PC-9 (cell line): ENCODE measurements at regions not wholly inside any gene's neighbourhood (a gene's known extent, or its start where the extent isn't known, plus 50 kb on each side); places are given as distances from the start of the nearest gene placed in this dataset.

Source experiments
- BruUV-seq: library from RNA; stranded (reverse); fragments of 400-500 nt; replicated peaks from 2 replicates; lab custom pipeline; 2021; lab: Mats Ljungman, UMichigan
- CTCF ChIA-PET: fragments of 300-600 bp; sonication (Branson Sonifier 250); formaldehyde crosslinking; loops from one replicate; lab custom pipeline; 2022; ENCODE audit warnings: antibody characterized with exemption; lab: Charles Lee
- POLR2A ChIA-PET: fragments of 300-600 bp; sonication (Branson Sonifier 250); formaldehyde crosslinking; loops from one replicate; lab custom pipeline; 2022; ENCODE audit warnings: antibody characterized with exemption; ENCODE audit not compliant: unreplicated experiment; lab: Charles Lee
- DNase-seq, 2 experiments: peaks; one replicate each; pipeline versions ENCODE4 v3.0.0 to v3.0.0-alpha.2; 2015 to 2022; ENCODE audit warnings: mixed read lengths in 1 of 2
- H2AFZ ChIP-seq: fragments of 200-600 bp; sonication (generic); 2 replicates; pipeline ENCODE4 v1.8.1; 2017; ENCODE audit warnings: antibody characterized with exemption
- H3F3A ChIP-seq: fragments of 200-600 bp; sonication (generic); 2 replicates; pipeline ENCODE4 v1.8.1; 2017; ENCODE audit warnings: antibody characterized with exemption, mild to moderate bottlenecking, low read depth; ENCODE audit not compliant: insufficient read depth
- H3K27ac ChIP-seq: fragments of 200-600 bp; sonication (generic); 2 replicates; pipeline ENCODE4 v1.6.1; 2016; ENCODE audit warnings: mixed run types
- H3K27me3 ChIP-seq: fragments of 200-600 bp; sonication (generic); 2 replicates; pipeline ENCODE4 v1.6.1; 2016; ENCODE audit warnings: low read depth, mixed run types; ENCODE audit not compliant: insufficient read depth
- H3K36me3 ChIP-seq: fragments of 200-600 bp; sonication (generic); 2 replicates; pipeline ENCODE4 v1.6.1; 2016; ENCODE audit warnings: low read depth, mixed run types
- H3K4me1 ChIP-seq: fragments of 200-600 bp; sonication (generic); replicated peaks from 2 replicates; pipeline ENCODE4 v1.6.1; 2016; ENCODE audit warnings: mixed run types; ENCODE audit not compliant: insufficient read depth
- H3K4me2 ChIP-seq: fragments of 200-600 bp; sonication (generic); 2 replicates; pipeline ENCODE4 v1.6.1; 2017; ENCODE audit warnings: mixed run types
- H3K4me3 ChIP-seq: fragments of 200-600 bp; sonication (generic); 2 replicates; pipeline ENCODE4 v1.6.1; 2016; ENCODE audit warnings: mixed run types
- H3K79me2 ChIP-seq: fragments of 200-600 bp; sonication (generic); 2 replicates; pipeline ENCODE4 v1.6.1; 2017; ENCODE audit warnings: low read depth, mixed run types
- H3K9me2 ChIP-seq: fragments of 200-600 bp; sonication (generic); 2 replicates; pipeline ENCODE4 v1.8.1; 2017; ENCODE audit warnings: mild to moderate bottlenecking; ENCODE audit not compliant: insufficient read depth
- H3K9me3 ChIP-seq: fragments of 200-600 bp; sonication (generic); 2 replicates; pipeline ENCODE4 v1.8.1; 2016; ENCODE audit warnings: low read depth; ENCODE audit not compliant: insufficient read depth
- H4K20me1 ChIP-seq: fragments of 200-600 bp; sonication (generic); 2 replicates; pipeline ENCODE4 v1.8.1; 2017; ENCODE audit not compliant: insufficient read depth
- CTCF ChIP-seq: fragments of 200-600 bp; sonication (generic); conservative IDR thresholded peaks from 2 replicates; pipeline ENCODE4 v1.6.1; 2017; ENCODE audit warnings: mixed run types, antibody characterized with exemption, mild to moderate bottlenecking, moderate library complexity
- EZH2 ChIP-seq: fragments of 200-600 bp; sonication (generic); IDR thresholded peaks from 2 replicates; pipeline ENCODE4 v1.8.0; 2017; ENCODE audit warnings: antibody characterized with exemption, low read depth
- intact Hi-C: fragments of 100-400 bp; cut with micrococcal nuclease; formaldehyde crosslinking; loops from one replicate; pipeline ENCODE4 v1.10.0; 2022; ENCODE audit not compliant: unreplicated experiment

GRCh38 chr10:131773370-131774343, 127.2 kb upstream of the PPP2R2D start:
- TF ChIP-seq EZH2 (no peak), CTCF (no peak)
- POLR2A ChIA-PET, result no interaction called here
- Histone ChIP-seq H3K27ac (no peak overlapping the region), H3F3A (no peaks in the 10 kb centered on the region), H3K79me2 (no peaks in the 10 kb centered on the region), H3K9me3 (no peaks in the 10 kb centered on the region), H2AFZ (no peak overlapping the region), H3K27me3 (peaks cover 78% of the 10 kb centered on the region), H3K36me3 (no peaks in the 10 kb centered on the region), H3K4me1 (no peaks in the 10 kb centered on the region), H3K4me3 (no peak overlapping the region), H4K20me1 (no peaks in the 10 kb centered on the region), H3K9me2 (no peaks in the 10 kb centered on the region), H3K4me2 (no peak overlapping the region)
- DNase-seq, result no peak
- CTCF ChIA-PET, result no interaction called here
- no TSS peak for BruUV-seq
- intact Hi-C loops, result no loop called here

- ChIA-PET CTCF (no interaction called here), POLR2A (no interaction called here)
- BruUV-seq, result no TSS peak
- no peaks in the 10 kb centered on the region for H3K4me1 ChIP-seq
- TF ChIP-seq CTCF (no peak), EZH2 (no peak)
- H4K20me1 ChIP-seq, result no peaks in the 10 kb centered on the region
- no peaks in the 10 kb centered on the region for H3K9me3 ChIP-seq
- H3K36me3 ChIP-seq, result no peaks in the 10 kb centered on the region
- no peak overlapping the region for H2AFZ ChIP-seq
- no peaks in the 10 kb centered on the region for H3F3A ChIP-seq
- no peak for DNase-seq
- no peak overlapping the region for H3K4me2 ChIP-seq
- no peak overlapping the region for H3K4me3 ChIP-seq
- no peaks in the 10 kb centered on the region for H3K9me2 ChIP-seq
- peaks cover 70% of the 10 kb centered on the region for H3K27me3 ChIP-seq
- intact Hi-C loops, result no loop called here
- no peaks in the 10 kb centered on the region for H3K79me2 ChIP-seq
- no peak overlapping the region for H3K27ac ChIP-seq
Observed at GRCh38 chr10:131774681-131775085, 126.1 kb upstream of the PPP2R2D start.

- POLR2A ChIA-PET, result no interaction called here
Observed at GRCh38 chr10:131775433-131775832, 125.4 kb upstream of the PPP2R2D start.

More at GRCh38 chr10:131775433-131775832, 125.4 kb upstream of the PPP2R2D start:
- Histone ChIP-seq H3K4me2 (no peak overlapping the region), H3K9me2 (no peaks in the 10 kb centered on the region), H3K4me3 (no peak overlapping the region), H3K4me1 (no peaks in the 10 kb centered on the region), H3K27me3 (peaks cover 64% of the 10 kb centered on the region), H3F3A (no peaks in the 10 kb centered on the region), H3K27ac (no peak overlapping the region), H4K20me1 (no peaks in the 10 kb centered on the region), H3K79me2 (no peaks in the 10 kb centered on the region), H2AFZ (no peak overlapping the region), H3K9me3 (no peaks in the 10 kb centered on the region), H3K36me3 (no peaks in the 10 kb centered on the region)
- no peak for TF ChIP-seq EZH2
- no peak for TF ChIP-seq CTCF
- no peak for DNase-seq
- BruUV-seq, result no TSS peak
- intact Hi-C loops, result no loop called here
- CTCF ChIA-PET, result no interaction called here
